ENCODE measurements at regions not wholly inside any gene's neighbourhood (a gene's known extent, or its start where the extent isn't known, plus 50 kb on each side); places are given as distances from the start of the nearest gene placed in this dataset.
"Not testable (repeated sequence)": the region's sequence is repeated elsewhere in the genome, so short reads cannot be mapped to it uniquely, and the experiment has no call there.

DNA sequence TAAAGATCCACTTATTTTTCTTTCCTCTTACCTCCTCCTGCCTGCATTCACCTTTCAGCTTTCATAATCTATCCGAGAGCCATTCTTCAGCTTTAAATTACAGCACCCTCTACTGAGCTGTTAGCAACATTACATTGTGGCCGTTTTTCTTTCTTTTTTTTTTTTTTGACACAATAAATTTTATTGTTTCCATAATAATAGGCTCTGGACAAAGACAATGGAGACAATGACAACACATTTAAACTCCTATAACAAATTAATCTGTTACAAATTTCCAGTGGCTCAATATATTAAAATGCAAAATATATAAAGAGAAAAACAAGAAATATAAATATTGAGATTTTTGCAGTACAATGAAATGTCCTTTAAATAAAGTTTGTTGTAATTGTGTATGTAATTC, 312.7 kb upstream of the COX7C start:
- H3K27ac ChIP-seq; intact Hi-C loops (cut with DNase I; ENCODE audit: low total_unique reads); H3K4me3 ChIP-seq; H3K4me1 ChIP-seq; DNase-seq; H3K27me3 ChIP-seq; H3K36me3 ChIP-seq (ENCODE audit: low read depth, missing control alignments); H3K9me3 ChIP-seq: not testable (repeated sequence)
- 25 to 29% methylated on average over 2 of the region's 2 CpGs for WGBS, 2 donors

DNA sequence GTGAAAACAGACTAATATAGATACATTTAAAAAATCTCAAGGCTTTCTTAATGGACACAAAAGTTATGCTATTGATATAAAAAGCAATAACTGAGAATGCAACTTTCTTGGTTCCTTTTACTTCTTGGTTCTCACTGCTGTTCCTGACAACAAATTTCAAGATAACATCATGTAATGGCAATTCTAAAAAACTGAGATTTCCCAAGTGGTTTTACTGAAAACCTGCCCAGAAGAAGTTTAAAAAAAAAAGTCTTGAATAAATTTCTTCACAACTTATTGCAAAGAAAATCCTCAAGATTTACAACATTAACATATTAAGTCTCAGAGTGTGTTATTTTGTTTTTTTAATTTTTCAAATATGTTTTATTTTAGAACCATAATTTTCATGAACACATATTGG, 302.8 kb upstream of the COX7C start:
- H3K4me1 ChIP-seq = no peaks in the 10 kb centered on the region
- no peaks in the 10 kb centered on the region for H3K36me3 ChIP-seq (ENCODE audit: low read depth, missing control alignments)
- no peak overlapping the region for H3K4me3 ChIP-seq
- intact Hi-C loops (cut with DNase I; ENCODE audit: low total_unique reads) = no loop called here
- no peak overlapping the region for H3K27ac ChIP-seq
- TF ChIP-seq, protein P1, sequence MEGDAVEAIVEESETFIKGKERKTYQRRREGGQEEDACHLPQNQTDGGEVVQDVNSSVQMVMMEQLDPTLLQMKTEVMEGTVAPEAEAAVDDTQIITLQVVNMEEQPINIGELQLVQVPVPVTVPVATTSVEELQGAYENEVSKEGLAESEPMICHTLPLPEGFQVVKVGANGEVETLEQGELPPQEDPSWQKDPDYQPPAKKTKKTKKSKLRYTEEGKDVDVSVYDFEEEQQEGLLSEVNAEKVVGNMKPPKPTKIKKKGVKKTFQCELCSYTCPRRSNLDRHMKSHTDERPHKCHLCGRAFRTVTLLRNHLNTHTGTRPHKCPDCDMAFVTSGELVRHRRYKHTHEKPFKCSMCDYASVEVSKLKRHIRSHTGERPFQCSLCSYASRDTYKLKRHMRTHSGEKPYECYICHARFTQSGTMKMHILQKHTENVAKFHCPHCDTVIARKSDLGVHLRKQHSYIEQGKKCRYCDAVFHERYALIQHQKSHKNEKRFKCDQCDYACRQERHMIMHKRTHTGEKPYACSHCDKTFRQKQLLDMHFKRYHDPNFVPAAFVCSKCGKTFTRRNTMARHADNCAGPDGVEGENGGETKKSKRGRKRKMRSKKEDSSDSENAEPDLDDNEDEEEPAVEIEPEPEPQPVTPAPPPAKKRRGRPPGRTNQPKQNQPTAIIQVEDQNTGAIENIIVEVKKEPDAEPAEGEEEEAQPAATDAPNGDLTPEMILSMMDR (IDR thresholded peaks at IDR 0.05) = no peak
- TF ChIP-seq POLR2A (IDR thresholded peaks at IDR 0.05) = no peak
- no peaks in the 10 kb centered on the region for H3K9me3 ChIP-seq
- H3K27me3 ChIP-seq = no peaks in the 10 kb centered on the region
- no peak for DNase-seq

DNA sequence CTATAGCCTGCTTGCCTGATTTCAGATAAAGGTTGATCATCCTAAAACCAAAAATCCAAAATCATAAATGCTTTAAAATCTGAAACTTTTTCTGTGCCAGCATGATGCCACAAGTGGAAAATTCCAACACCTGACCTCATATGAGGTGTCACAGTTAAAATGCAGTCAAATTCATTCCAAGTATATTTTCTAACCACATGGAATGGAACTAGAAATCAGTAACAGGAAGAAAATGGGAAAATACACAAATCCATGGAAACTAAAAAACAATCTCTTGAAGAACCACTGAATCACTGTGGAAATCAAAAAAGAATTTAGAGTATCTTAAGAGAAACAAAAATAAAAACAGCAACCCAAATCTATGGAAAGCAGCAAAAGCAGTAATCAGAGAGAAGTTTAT, 297.5 kb upstream of the COX7C start:
- intact Hi-C loops (cut with DNase I; ENCODE audit: low total_unique reads) = no loop called here
- Histone ChIP-seq H3K36me3 (ENCODE audit: low read depth, missing control alignments) (no peaks in the 10 kb centered on the region), H3K4me1 (no peaks in the 10 kb centered on the region), H3K27me3 (no peaks in the 10 kb centered on the region), H3K9me3 (no peaks in the 10 kb centered on the region), H3K4me3 (no peak overlapping the region), H3K27ac (no peak overlapping the region)
- no peak for DNase-seq
- no peak for TF ChIP-seq POLR2A (IDR thresholded peaks at IDR 0.05)
- TF ChIP-seq, protein P1 (IDR thresholded peaks at IDR 0.05) = no peak

DNA sequence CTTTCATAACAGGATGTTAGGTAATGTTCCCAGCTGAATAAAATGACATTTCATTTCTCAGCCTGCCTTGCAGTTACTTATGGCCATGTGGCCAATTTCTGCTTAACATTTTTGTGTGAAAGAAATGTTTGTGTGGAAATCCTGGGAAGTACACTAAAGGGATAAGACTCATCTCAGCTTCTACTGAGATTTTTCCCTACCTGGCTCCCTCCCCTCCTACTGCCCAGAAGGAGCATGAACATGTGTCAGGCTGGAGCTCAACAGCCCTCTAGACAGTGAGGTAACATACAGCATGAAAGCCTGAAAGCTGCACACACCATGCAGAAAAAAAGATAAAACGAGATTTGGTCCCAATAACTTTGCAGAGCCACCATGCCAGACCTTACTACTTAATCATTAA, 288.4 kb upstream of the COX7C start:
- intact Hi-C loops (cut with DNase I; ENCODE audit: low total_unique reads) = no loop called here
- DNase-seq = no peak
- Histone ChIP-seq H3K27me3 (no peaks in the 10 kb centered on the region), H3K9me3 (no peaks in the 10 kb centered on the region), H3K4me1 (no peaks in the 10 kb centered on the region), H3K4me3 (no peak overlapping the region), H3K36me3 (ENCODE audit: low read depth, missing control alignments) (no peaks in the 10 kb centered on the region), H3K27ac (no peak overlapping the region)
- 88 to 91% methylated on average over 1 of the region's 1 CpG for WGBS, 2 donors
- no peak for TF ChIP-seq POLR2A (IDR thresholded peaks at IDR 0.05)
- TF ChIP-seq, protein P1 (IDR thresholded peaks at IDR 0.05) = no peak

DNA sequence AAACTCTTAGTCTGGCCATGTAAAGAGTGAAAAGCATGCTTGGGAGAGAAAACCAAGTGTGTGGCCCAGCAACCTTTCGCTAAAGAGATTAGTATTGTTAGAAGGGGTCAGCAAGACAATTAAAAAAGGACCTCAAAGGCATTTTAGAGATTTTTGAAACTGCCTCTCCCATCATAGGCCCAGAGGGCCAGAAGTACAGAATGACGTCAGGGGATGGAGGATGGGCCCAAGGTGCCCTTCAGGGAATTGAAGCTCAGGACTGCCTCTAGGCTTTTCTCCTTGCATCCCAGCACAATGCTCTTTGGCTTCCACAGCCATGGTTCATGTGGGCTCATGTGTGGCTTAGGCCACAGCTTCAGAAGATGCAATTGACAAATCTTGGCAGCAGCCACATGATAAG, 287.0 kb upstream of the COX7C start:
- no peaks in the 10 kb centered on the region for H3K36me3 ChIP-seq (ENCODE audit: low read depth, missing control alignments)
- WGBS, 2 donors = 85 to 89% methylated on average over 2 of the region's 2 CpGs

More for the DNA sequence above, 287.0 kb upstream of the COX7C start:
- no peaks in the 10 kb centered on the region for H3K27me3 ChIP-seq
- no peak for TF ChIP-seq POLR2A (IDR thresholded peaks at IDR 0.05)
- TF ChIP-seq, protein P1 (IDR thresholded peaks at IDR 0.05) = no peak
- intact Hi-C loops (cut with DNase I; ENCODE audit: low total_unique reads) = no loop called here
- no peak overlapping the region for H3K4me3 ChIP-seq
- no peak for DNase-seq
- no peaks in the 10 kb centered on the region for H3K4me1 ChIP-seq
- H3K27ac ChIP-seq = no peak overlapping the region
- no peaks in the 10 kb centered on the region for H3K9me3 ChIP-seq
